DOHH2 (cell line): ENCODE measurements at regions not wholly inside any gene's neighbourhood (a gene's known extent, or its start where the extent isn't known, plus 50 kb on each side); places are given as distances from the start of the nearest gene placed in this dataset.

Experiments
- H3F3A ChIP-seq: fragments of 200-600 bp; sonication (generic), shearing (Covaris generic); 2 replicates; pipeline ENCODE4 v1.6.0; 2016; ENCODE audit warnings: antibody characterized with exemption, mild to moderate bottlenecking; ENCODE audit not compliant: control insufficient read depth, insufficient read depth
- H3K27ac ChIP-seq: fragments of 200-600 bp; sonication (generic); 2 replicates; pipeline ENCODE4 v1.5.1; 2014; ENCODE audit warnings: low read depth, mild to moderate bottlenecking, low read length, moderate library complexity
- H3K27me3 ChIP-seq: fragments of 200-600 bp; sonication (generic); 2 replicates; pipeline ENCODE4 v1.6.1; 2014; ENCODE audit warnings: mild to moderate bottlenecking, low read length, mixed read lengths; ENCODE audit not compliant: control insufficient read depth
- H3K36me3 ChIP-seq: fragments of 200-600 bp; sonication (generic); 2 replicates; pipeline ENCODE4 v1.6.1; 2014; ENCODE audit warnings: mild to moderate bottlenecking, low read length, moderate library complexity, mixed read lengths; ENCODE audit not compliant: control insufficient read depth
- H3K4me1 ChIP-seq: fragments of 200-600 bp; sonication (generic); 2 replicates; pipeline ENCODE4 v1.6.1; 2014; ENCODE audit warnings: mild to moderate bottlenecking, low read length, mixed read lengths; ENCODE audit not compliant: control insufficient read depth
- H3K4me2 ChIP-seq: fragments of 200-600 bp; sonication (generic); 2 replicates; pipeline ENCODE4 v1.6.0; 2014; ENCODE audit warnings: mild to moderate bottlenecking, low read length, moderate library complexity
- H3K4me3 ChIP-seq: fragments of 200-600 bp; sonication (generic); 2 replicates; pipeline ENCODE4 v1.5.1; 2014; ENCODE audit warnings: mild to moderate bottlenecking, low read length, mixed read lengths
- H3K79me2 ChIP-seq: fragments of 200-600 bp; sonication (generic); 2 replicates; pipeline ENCODE4 v1.6.1; 2014; ENCODE audit warnings: mild to moderate bottlenecking, low read length, mixed read lengths; ENCODE audit not compliant: control insufficient read depth
- H3K9me2 ChIP-seq: fragments of 200-600 bp; sonication (generic); replicated peaks from 2 replicates; pipeline ENCODE4 v1.6.1; 2014; ENCODE audit warnings: mild to moderate bottlenecking, low read length, mixed read lengths; ENCODE audit not compliant: control insufficient read depth
- H3K9me3 ChIP-seq: fragments of 200-600 bp; sonication (generic); 2 replicates; pipeline ENCODE4 v1.6.1; 2014; ENCODE audit warnings: antibody characterized with exemption, low read length, mixed read lengths; ENCODE audit not compliant: control insufficient read depth, insufficient read depth
- H4K20me1 ChIP-seq: fragments of 200-600 bp; sonication (generic); 2 replicates; pipeline ENCODE4 v1.6.0; 2014; ENCODE audit warnings: low read depth, mild to moderate bottlenecking, antibody characterized with exemption, low read length, moderate library complexity; ENCODE audit not compliant: control insufficient read depth, insufficient read depth
- EZH2phosphoT487 ChIP-seq: fragments of 200-600 bp; sonication (generic); IDR thresholded peaks from 2 replicates; pipeline ENCODE4 v1.6.1; 2017; ENCODE audit warnings: borderline replicate concordance, mild to moderate bottlenecking, antibody characterized with exemption, low read length, moderate library complexity, mixed read lengths
- TF ChIP-seq, protein P1 (sequence below): fragments of 200-600 bp; sonication (generic); IDR thresholded peaks from one replicate; pipeline ENCODE4 v1.5.1; 2014; ENCODE audit warnings: antibody characterized with exemption, mild to moderate bottlenecking, low read depth, low read length; ENCODE audit not compliant: poor library complexity, severe bottlenecking

DNA sequence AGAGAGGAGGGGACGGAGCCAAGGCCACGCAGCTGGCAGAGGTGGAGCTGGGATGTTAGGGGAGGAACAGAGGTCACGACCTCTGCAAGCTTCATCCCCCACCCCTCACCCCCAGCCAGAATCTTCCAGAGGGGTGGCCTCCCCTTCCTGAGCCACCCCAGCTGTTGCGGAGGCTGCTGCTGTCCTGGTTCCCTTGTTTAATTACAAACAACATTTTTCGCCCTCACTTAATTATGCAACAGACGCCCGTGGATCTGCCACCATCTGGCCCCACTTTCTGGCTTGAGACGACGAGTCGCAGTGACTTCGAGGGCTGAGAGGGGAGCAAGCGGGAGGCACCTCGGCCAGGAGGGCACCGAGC lies 153.7 kb upstream of the PTPN1 start:
- Histone ChIP-seq H3F3A (no peaks in the 10 kb centered on the region), H3K4me2 (no peak overlapping the region), H3K36me3 (no peaks in the 10 kb centered on the region), H3K79me2 (no peaks in the 10 kb centered on the region), H3K4me3 (no peak overlapping the region), H3K9me2 (no peaks in the 10 kb centered on the region), H3K4me1 (no peaks in the 10 kb centered on the region), H3K27me3 (0 out of 2 replicates have a peak, but pooled peaks cover 6% of the 10 kb centered on the region), H3K9me3 (no peaks in the 10 kb centered on the region), H3K27ac (no peak overlapping the region), H4K20me1 (no peaks in the 10 kb centered on the region)
- TF ChIP-seq EZH2phosphoT487, result no peak
- TF ChIP-seq, protein P1, sequence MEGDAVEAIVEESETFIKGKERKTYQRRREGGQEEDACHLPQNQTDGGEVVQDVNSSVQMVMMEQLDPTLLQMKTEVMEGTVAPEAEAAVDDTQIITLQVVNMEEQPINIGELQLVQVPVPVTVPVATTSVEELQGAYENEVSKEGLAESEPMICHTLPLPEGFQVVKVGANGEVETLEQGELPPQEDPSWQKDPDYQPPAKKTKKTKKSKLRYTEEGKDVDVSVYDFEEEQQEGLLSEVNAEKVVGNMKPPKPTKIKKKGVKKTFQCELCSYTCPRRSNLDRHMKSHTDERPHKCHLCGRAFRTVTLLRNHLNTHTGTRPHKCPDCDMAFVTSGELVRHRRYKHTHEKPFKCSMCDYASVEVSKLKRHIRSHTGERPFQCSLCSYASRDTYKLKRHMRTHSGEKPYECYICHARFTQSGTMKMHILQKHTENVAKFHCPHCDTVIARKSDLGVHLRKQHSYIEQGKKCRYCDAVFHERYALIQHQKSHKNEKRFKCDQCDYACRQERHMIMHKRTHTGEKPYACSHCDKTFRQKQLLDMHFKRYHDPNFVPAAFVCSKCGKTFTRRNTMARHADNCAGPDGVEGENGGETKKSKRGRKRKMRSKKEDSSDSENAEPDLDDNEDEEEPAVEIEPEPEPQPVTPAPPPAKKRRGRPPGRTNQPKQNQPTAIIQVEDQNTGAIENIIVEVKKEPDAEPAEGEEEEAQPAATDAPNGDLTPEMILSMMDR, result no peak

DNA sequence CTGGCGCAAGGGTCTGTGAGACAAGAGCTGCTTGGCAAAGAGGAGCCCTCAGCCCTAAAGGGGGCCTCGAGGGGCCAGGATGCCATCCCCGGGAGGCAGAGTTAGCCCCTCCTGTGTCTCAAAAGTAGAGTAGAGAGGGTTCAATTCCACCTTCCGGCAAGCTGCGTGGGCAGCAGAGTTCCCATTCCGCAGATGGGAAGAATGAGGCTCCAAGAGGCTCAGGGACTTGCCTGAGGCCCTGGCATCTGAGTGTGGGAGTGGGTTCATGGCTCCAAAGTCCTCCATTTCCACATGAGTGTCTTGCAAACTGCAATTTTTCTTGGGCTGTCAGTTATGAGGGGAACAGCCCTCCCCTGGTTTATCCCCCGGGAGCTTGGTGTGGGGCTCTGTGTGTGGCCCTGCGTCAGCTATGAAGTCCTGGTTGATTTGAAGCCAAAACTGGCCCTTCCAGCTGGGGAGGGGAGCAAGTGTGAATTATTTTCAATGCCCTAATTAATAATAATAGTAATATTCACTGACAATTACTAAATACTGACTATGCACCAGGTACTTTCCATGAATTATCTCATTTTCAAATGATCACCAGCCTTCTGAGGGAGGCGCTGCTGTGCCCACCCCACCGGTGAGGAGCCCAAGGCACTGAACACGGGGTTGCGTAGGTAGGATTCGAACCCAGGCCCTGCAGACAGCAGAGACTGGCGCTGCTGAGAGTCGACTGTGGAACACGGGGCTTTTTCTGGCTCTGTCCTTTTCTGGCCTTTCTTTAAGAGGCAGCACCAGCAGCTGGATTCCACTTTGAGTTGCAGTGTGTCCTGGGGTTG lies 153.0 kb upstream of the PTPN1 start:
- Histone ChIP-seq H3K4me2 (no peak overlapping the region), H4K20me1 (no peaks in the 10 kb centered on the region), H3K9me2 (no peaks in the 10 kb centered on the region), H3K27me3 (0 out of 2 replicates have a peak, but pooled peaks cover 5% of the 10 kb centered on the region), H3K4me3 (no peak overlapping the region), H3K4me1 (no peaks in the 10 kb centered on the region), H3K9me3 (no peaks in the 10 kb centered on the region), H3F3A (no peaks in the 10 kb centered on the region), H3K79me2 (no peaks in the 10 kb centered on the region), H3K27ac (no peak overlapping the region), H3K36me3 (no peaks in the 10 kb centered on the region)
- TF ChIP-seq EZH2phosphoT487, result no peak
- TF ChIP-seq, protein P1, result no peak

DNA sequence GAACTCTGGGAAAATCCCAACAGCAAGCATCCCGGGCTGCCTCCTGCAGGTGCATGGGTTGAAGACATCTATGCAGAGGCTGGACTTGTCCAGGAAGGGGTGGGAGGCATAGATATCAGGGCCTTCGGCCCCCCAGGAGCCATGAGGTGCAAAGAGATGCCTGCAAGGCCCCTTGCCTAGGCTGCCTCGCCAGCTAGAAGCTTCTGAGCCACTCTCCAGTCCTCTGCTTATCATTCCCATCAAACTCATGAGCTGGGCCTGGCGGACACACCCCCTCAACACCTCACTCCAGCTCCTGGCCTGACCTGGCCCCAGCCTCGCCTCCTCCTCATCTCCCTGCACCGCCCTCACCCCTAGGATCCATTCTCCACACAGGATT lies 152.4 kb upstream of the PTPN1 start:
- no peak for TF ChIP-seq EZH2phosphoT487
- TF ChIP-seq, protein P1, result no peak
- Histone ChIP-seq H3F3A (no peaks in the 10 kb centered on the region), H3K4me1 (no peaks in the 10 kb centered on the region), H3K27ac (no peak overlapping the region), H3K36me3 (no peaks in the 10 kb centered on the region), H3K4me3 (no peak overlapping the region), H3K79me2 (no peaks in the 10 kb centered on the region), H3K9me3 (no peaks in the 10 kb centered on the region), H4K20me1 (no peaks in the 10 kb centered on the region), H3K27me3 (0 out of 2 replicates have a peak, but pooled peaks cover 2% of the 10 kb centered on the region), H3K4me2 (no peak overlapping the region), H3K9me2 (no peaks in the 10 kb centered on the region)
